ENCODE measurements at regions not wholly inside any gene's neighbourhood (a gene's known extent, or its start where the extent isn't known, plus 50 kb on each side); places are given as distances from the start of the nearest gene placed in this dataset.

DNA sequence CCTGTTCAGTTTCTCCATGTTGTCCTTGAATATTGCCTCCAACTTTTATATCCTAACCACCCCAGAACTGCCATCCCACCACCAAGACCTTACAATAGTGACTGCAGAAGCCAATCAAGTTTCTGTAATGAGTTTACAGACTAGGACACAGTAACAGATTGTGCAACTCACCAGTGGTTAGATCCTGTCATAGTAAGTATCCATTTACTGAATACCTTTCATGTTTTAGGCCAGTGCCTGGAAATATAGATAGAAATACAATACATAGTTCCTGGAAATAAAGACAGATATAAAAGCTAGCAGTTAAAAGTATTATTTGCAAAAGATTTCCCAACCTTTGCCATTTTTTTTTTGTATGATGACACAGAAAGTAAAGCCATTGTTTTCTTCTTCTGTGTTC, 471.8 kb upstream of the BTBD3 start:
- no peak for DNase-seq (ENCODE audit: low spot score)

DNA sequence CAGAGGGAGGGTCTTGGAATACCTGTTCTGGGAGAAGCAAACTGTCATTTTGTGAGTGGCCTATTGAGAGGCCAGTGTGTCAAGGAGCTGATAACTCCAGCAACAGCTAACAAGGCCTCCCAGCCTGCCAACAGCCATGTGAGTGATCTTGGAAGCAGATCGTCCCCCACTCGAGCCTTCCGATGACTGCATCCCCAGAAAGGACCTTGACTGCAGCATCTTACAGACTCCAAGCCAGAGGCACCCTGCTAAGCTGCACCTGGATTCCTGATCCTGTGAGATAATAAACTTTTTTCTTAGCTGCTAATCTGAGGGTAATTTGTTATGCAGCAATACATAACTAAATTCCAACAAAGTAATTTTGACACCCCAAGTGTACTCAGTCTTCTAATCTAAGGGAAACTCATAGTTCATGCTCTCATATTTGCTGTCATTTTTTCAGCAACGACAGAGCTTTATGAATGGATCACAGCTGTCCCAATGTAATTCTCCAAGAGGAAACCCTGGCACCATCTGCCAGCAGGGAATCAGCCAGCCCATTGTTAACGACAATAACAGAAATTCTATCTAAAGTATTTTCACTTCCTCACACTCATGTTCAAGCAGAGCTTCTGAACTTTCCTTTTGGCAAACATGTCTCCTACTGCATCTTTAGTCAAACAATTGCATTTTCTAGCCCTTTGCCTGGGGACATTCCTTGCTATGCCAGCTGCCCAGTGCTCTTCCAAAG, 470.2 kb upstream of the BTBD3 start:
- no peak for DNase-seq (ENCODE audit: low spot score)

DNA sequence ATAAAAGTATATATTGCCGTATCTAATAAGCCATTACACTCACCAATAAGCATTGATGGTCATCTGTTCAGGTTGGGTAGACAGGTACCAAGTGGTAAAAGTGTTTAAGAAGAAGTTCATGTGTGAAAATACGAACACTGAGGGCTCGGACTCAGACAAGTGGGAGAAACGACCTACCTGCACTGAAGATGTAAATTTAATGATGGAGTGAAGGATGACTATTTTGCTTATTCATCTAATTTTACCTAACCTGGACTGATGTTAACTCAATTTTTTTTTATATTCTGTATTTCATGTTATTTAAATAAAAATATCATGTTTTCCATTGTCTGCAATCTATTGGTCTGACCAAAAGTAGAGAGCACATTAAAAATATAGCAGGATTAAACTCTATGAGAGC, 469.1 kb upstream of the BTBD3 start:
- DNase-seq (ENCODE audit: low spot score) = no peak

DNA sequence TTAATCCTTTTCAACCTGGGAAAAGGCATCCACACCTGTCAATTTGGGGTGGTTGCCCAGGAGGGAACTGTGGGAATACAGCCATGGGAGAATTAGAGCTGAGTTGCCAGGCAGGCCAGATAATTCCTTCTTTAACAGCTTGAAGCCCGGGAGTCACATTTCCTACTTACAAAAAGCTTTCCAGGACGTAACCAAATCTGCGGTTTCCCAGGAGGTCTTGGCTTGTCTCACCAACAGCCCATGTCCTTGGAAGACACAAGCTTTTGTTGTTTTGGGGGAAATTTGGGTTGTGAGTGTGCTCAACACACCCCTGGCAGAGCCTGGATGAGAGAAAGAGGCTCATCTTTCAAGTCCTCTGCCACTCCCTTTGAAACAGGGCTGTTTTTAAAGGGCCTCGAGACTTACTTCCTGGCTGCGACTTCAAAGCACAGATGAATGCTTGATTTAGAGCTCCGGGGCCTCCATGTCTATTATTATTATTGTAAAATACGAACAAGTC, 465.9 kb upstream of the BTBD3 start:
- DNase-seq (ENCODE audit: low spot score) = no peak

DNA sequence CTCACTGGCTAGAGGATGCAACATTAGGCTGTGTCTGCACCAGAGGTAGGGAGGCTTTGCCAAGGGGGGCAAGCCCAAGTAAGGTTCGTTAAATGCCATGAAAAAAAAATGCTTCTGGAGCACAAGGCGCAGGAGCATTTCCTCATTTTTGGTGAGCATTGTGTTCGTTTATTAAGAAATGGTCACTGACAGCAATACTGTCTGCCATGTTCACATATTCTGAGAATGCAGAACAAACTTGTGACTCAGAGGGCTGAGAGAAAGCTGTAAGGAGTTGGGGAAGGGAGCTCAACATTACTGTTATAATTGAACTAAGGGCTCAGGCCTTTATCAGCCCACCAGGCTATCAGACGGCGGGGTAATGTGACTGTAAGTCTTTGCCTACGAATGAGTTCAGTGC, 465.4 kb upstream of the BTBD3 start:
- DNase-seq (ENCODE audit: low spot score) = no peak

DNA sequence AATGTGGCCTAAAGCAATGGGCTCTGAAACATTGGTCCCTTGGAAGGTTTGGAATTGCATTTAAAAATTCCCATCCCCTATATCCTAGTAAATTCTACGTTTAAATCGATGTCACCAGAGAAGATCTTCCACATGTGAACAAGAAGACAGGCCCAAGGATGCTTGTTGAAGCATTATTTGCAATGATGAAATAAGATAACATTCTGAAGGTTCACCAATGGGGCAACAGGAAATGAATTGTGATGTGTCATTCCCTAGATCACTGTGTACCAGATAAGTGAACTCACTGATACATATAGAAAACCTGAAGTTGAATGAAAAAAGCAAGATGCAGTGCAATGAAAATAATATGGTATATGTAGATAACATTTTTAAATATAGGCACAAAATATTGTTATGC, 464.3 kb upstream of the BTBD3 start:
- no peak for DNase-seq (ENCODE audit: low spot score)

DNA sequence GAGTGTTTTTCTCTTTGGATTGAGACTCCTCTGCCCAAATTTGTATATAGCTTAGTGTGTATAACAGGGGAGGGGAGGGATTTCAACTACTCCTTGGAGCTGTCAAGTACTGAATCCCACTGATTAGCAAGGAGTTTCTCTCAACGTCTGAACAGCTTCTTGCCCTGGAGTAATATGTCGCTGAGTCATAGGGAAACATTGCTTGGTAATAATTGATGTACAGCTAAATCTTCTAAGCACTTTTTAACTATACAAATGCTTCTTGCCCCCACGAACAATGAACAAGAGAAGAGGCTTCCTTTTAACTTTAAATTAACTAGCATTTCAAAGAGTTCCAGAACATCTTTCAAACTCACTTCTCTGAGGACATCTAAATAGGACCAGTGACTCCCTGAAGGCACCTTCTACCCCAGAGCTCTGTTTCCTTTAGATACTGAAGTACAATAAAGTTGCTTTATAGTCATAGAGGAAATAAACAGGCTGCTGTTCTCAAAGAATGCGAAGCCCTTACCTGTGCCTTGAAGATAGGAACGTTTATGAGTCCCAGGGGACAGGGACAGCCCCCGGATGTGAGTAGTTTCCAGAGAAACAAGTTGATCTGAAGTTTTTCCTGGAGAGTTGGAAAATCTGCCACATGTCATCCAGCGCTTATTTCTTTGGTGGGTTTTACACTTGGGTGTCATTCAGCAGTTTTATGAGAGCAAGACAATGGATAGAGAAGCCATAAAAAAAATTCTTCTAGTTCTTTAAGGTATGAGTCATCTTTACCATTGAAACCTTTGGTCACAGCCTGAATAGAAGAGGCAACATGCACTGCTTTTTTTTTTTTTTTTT, 462.5 kb upstream of the BTBD3 start:
- no peak for DNase-seq (ENCODE audit: low spot score)

DNA sequence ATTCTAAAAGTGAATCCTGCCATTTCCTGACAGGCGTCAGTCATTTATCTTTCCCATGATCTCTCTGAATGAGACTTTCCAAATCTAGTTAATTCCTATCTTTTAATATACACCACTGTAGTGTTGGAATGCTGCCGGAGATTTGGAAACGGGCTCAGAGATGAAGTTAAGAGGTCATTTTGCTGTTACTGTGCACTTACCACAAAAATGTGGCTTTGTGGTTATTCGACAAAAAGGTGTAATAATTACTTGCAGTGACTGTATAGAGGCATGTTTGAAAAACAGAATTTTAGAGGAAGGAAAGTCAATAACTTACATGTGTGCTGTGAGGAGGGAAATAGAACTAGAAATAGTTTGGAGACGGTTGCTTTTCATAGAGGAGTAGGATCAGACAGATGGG, 460.2 kb upstream of the BTBD3 start:
- DNase-seq (ENCODE audit: low spot score) = no peak

DNA sequence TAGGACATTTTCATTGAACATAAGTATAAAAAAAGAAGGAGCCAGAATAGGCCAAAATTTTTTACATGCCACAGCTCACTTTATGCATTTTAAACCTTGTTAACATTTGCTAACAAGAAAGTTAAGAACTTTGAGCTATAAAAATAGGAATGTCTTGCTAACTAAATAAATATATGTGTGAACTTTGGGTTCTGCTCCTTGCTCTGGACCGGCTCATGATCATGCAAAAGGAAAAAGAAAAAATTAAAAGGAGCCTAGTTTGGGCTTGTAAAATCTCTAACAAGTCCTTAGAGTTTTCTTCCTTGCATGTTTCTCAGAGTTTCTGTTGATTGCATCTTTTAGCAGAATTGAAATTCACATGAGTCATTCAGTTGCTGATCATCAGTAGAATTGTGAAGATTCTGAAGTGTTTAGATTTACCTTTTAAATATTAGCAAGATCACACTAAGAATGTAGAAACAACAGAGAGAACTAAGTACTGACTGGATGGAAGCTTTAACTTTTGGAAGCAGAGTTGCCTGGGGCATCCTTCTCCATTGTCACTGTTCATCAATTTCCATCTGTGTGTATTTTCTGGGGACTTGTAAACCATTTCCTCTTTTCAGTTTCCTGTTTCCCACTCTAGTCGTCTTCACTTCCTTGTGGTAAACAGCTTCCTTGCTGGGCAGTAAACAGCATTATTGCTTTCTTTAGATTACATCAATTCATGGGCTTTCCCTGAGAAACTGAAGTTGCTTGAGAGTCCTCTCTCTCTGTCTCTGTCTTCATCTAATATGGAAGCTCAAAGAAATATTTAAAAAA, 458.4 kb upstream of the BTBD3 start:
- DNase-seq (ENCODE audit: low spot score) = no peak

DNA sequence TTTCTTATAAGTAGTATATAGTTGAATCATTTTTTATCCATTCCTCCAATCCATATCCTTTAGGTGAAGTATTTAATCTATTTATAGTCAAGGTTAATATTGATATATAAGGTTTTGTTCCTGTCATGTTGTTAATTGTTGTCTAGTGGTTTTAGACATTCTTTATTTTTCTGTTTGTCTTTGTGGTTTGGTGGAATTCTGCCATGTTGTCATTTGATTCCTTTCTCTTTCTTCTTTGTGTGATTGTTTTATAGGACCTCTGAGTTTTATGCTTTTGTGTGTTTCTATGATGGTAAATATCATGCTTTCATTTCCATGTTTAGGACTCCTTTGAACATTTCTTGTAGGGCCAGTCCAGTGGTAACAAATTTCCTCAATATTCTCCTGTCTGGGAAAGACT, 450.3 kb upstream of the BTBD3 start:
- no peak for DNase-seq (ENCODE audit: low spot score)

DNA sequence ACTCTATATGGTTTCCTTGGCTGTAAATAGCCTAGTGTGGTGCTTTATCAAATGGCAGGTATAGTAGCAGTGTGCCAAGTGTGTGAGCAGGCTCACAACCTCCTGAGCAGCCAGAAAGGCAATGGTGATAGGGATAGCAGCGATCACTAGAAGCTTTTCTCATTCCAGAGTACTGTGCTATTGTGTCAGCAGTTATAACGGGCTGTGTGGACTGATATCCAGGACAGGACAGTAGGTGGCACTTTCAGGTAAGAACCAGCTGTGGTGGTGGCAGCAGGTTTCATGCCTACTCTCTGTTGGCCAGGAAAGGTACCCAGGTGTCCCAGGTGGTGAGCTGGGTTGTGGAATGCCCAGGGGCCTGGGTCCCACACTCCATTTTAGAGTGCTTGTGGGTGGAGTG, 448.8 kb upstream of the BTBD3 start:
- DNase-seq (ENCODE audit: low spot score) = no peak

DNA sequence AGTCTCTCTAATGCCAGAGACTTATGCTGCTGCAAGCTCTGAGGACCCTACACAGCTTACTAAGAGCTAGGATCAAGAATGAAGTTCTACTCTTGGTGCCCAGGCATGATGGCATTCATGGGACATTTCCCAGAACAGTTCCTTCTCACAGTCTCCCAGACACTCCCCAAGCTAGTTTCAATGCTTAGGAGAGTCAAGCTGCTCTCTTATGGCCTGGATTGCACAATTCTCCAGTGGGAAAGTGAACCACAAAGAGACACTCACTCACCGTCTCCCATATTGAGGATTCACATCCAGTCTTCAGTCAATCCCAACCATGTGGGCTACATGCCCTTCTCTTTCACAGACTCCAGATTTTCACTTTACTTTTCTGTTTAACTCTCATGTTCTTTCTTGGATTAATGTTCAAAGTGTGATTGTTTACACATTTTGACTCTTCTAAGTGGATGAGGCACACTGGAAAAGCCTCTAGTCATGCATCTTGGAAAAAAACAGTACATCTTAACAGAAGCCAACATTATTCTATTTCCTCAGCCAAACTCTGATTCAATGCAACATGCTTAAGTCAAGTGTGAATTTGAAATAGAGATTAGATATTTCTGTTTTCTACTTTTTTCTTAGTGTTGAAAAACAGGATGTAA, 447.8 kb upstream of the BTBD3 start:
- no peak for DNase-seq (ENCODE audit: low spot score)

DNA sequence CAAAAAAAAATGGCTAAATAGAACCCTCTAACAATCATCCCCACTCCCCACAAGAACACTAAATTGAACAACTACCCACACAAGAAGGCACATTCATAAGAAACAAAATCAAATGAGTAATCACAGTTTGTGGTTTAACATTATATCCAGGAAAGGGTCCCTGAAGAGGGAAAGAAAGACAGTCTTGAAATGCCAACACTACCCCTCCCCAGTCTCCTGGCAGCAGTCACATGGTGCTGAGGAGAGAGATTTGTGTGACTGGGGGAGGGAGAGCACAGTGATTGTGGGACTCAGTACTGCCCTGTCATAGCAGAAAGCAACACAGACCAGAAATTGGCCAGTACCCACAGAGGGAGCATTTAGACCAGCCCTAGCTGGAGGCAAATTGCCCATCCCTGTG, 443.7 kb upstream of the BTBD3 start:
- DNase-seq (ENCODE audit: low spot score) = no peak

DNA sequence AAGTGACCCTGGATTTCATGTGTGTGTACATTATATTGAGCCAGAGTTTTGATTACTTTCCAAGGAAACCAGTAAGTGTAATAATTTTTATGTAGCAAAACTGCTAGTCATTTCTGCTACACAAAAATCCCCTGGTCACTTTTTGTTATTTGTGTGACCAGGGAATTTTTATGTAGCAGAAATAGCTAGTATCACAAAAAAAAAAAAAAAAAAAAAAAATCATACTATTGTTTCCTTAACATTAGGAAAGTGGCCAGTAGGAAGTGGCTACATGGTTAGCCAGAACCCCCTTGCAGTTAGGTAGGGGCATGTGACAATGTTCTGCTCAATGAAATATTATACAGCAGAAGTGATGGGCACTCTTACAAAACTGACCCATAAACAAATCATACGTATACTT, 434.0 kb upstream of the BTBD3 start:
- no peak for DNase-seq (ENCODE audit: low spot score)

DNA sequence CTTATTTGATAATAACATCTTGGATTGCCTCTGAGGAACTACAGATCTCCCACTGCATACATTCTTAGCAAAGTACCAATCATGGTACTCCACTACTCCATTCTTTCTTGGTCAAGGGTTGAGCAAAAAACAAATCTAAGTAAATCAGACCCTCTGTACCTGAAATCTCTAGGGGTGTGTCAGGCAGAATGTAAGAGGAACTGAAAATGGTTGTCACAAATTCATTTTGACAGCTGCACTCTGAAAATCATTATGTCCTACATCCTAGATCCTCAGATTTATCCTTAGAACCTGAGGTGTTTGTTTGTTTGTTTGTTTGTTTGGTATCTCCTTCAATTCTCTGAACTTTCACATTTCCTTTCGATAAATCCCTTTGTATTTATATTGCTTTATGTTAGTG, 433.2 kb upstream of the BTBD3 start:
- no peak for DNase-seq (ENCODE audit: low spot score)

DNA sequence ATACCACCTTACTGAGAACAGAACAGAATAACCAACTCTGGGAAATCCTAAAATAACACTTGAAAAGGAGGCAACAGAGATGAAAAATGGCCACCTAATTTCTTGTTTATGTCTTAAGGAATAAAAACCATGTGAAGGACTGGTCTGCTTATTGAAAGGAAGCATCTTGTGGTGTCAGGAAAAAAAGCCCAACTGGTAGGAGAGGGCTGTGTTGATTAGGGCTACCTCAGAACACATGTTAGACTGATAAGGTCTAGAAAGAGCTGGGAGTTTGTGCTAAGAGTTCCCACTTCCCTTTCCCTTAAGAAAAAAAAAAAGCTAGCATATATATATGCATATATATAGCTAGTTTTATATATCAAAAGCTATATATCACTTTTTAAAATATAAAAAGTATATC, 425.3 kb upstream of the BTBD3 start:
- no peak for DNase-seq (ENCODE audit: low spot score)

DNA sequence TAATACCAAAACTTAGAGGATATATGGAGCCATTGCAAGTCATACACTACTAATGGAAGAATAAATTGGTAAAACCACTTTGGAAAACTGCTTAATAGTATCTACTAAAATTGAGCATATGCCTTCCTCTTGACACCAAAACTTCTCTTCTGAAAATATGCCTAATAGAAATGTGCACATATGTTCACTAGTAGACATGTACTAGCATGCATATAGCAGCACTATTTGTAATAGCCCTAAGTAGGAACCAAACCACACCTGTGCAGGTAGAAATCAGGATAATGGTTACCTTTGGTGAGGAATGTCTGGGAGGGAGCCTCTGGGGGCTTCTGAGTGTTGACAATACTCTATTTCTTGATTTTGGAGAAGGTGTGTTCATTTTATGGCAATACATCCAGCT, 424.8 kb upstream of the BTBD3 start:
- no peak for DNase-seq (ENCODE audit: low spot score)

DNA sequence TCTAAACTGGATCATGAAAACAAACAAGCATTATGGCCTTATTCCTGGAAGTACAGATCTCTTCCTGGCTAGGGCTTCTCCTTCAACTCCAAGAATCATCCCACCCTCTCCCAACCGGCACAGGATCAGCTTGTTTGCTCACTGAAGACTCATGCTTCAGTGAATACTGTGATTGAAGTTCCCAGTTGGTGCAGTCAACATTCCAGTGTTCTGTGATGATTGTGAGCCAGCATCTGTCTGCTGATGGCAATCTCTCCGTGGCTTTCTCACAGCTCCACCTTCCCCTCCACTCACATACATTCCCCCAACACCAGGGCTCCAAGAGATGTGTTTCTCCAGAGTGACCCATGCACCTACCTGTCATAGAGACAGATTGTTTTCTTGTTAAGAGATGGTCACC, 421.3 kb upstream of the BTBD3 start:
- no peak for DNase-seq (ENCODE audit: low spot score)

DNA sequence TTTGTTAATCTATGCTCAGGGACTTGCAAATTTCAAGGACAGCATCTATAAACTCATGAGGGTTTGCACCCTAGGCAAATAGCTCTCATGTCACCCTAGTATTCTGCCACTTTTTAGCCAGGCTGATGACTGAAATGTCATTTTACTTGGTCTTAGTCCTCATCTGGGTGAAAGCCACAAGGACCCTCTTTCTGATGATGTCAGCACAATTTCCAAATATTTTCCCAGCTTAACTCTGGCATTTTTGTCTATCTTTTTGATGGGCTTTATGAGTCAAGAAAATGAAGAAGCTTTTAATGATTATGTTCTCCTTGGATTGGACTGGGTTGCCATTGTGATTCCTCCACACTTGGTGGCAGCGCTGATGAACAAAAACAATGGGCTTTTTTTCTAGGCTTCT, 420.1 kb upstream of the BTBD3 start:
- no peak for DNase-seq (ENCODE audit: low spot score)

DNA sequence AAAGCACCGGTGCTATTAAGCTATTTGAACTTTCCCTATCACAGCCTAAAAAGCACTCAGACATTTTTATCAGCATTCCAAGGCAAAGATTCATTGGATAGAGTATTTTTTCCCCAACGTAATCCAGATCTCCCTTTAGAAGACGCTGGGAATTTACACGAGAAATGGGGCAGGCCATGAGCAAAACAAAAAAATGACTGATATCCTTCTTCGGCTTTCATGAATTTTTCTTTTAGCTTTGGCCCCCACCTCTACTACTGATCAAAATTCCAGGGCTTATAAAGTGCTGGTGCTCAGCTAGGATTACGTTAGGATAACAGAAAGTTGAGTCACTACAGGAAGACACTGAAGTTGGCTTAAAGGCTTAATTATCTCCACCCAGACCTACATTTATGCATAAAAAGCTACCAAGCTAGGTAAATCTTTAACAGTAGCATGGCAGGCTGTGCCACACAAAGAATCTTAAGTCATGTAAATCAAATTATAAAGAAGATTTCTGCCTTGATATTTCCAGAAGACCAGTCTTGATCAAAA, 418.5 kb upstream of the BTBD3 start:
- no peak for DNase-seq (ENCODE audit: low spot score)

DNA sequence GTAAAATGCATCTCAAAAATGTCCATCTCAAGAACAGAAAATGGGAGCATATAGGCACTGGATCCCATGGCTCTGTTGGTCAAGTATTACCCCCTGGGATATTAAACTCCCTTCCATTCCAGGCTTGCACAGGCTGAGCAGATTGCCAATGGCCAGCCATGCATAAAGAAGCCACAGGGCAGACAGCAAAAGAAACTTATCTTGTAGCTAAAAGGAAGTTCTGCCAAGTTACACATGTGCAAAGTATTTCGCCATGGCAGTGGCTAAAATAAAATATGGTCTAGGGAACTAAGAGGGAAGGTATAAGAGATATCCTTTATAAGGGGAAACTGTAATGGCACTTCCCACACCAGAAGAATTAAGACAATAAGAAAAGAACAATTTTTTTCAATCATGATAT, 415.6 kb upstream of the BTBD3 start:
- DNase-seq (ENCODE audit: low spot score) = no peak

DNA sequence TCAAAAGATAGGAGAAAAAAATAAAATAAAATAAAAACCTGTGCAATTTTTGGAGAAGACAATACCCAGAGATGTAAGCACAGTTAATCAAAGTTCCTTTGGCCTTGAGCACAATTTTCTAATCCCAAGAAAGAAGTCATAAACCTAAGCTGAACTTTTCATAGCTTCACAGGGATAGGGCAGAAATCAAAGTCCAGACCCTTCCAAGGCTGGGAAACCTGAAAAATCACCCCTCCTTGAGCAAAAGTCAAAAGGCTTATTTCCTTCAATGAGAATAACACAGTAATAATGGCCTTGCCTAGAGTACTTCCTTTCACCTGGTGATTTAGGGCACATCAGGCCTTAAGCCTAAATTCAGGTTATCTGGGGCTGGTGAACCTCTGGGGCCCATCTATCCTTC, 415.0 kb upstream of the BTBD3 start:
- DNase-seq (ENCODE audit: low spot score) = no peak
